GM18507 (cell line): ENCODE measurements at regions not wholly inside any gene's neighbourhood (a gene's known extent, or its start where the extent isn't known, plus 50 kb on each side); places are given as distances from the start of the nearest gene placed in this dataset.
A peak's percentile ranks its signal among the peaks of the same experiment; 100 is the strongest.

Source experiments
- DNase-seq: peaks from one replicate; pipeline ENCODE4 v3.0.0; 2011; ENCODE audit warnings: low read depth; ENCODE audit not compliant: insufficient read length; ENCODE audit errors: extremely low spot score
- FAIRE-seq: peaks from 2 replicates; lab custom pipeline; 2011; peaks lifted over from hg19 to GRCh38; lab: Jason Lieb, UNC

- FAIRE-seq = no peak
Observed at GRCh38 chr1:29454616-29455380, 218.5 kb downstream of the PTPRU start.

GRCh38 chr1:29453502-29454240 is 217.3 kb downstream of the PTPRU start:
- peak; percentile 20 for DNase-seq
- peak; percentile 55 for FAIRE-seq

More at GRCh38 chr1:29454616-29455380, 218.5 kb downstream of the PTPRU start:
- no peak for DNase-seq

DNA sequence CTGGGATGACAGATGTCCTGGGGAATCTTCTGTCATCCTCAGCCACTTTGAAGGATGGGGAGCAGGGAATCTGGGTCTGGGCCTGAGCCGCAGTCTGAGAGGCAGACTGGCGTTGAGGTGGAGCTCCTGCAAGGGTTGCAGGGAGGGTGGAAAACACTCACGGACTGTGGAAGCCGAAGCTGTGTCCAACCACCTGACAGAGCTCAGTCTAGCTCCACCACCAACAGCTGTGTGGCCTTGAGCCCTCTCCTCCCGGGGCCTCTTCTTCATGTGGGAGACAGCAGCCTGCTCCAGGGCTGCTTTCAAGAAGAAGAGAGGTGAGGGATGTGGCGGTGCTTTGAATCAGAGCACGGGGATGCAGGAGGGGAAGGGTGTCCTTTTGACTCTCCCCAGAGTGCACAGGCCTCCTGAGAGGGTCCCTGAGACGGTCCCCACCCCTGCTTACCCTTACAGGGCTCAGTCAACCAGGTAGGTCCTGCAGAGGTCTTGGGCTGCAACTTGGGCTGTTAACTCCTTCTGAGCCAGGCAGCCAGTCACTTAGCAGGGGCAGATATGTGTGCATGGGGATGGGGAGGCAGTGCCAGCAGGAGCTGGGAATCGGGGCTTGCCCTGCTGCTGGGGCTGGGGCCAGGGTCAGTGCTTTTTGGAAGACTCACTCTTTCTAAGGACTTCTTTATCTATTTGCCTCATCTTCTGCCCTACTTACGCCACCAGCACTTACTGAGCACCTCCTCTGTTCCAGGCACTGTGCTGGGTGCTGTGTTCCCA is 216.3 kb downstream of the PTPRU start:
- FAIRE-seq (no peak), DNase-seq (no peak)

DNA sequence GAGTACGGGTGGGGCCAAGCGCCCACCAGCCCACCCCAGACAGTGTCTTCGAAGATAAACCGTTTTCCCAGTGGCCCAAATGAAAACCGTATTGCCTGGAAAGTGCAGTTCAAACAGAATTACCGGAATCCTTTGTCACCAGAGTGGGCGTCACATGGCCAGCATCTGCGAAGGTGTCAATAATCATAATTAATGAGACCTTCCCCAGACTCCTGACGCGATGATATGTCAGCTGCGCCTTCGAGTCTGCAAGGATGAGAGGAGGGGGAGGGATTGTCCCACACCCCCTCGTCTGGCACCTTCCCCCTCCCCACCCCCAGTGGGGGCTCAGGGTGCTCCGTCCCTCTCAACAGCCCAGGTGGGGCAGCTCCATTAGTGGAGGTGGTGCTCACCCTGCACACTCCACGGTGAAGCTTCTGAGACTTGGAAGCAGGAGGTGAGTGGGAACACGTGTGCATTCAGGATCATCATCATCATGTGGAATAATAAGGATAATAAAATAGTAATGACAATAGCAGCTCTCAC is 215.1 kb downstream of the PTPRU start:
- FAIRE-seq (no peak), DNase-seq (no peak)

GRCh38 chr1:29450591-29450990 is 214.3 kb downstream of the PTPRU start:
- no peak for FAIRE-seq

DNA sequence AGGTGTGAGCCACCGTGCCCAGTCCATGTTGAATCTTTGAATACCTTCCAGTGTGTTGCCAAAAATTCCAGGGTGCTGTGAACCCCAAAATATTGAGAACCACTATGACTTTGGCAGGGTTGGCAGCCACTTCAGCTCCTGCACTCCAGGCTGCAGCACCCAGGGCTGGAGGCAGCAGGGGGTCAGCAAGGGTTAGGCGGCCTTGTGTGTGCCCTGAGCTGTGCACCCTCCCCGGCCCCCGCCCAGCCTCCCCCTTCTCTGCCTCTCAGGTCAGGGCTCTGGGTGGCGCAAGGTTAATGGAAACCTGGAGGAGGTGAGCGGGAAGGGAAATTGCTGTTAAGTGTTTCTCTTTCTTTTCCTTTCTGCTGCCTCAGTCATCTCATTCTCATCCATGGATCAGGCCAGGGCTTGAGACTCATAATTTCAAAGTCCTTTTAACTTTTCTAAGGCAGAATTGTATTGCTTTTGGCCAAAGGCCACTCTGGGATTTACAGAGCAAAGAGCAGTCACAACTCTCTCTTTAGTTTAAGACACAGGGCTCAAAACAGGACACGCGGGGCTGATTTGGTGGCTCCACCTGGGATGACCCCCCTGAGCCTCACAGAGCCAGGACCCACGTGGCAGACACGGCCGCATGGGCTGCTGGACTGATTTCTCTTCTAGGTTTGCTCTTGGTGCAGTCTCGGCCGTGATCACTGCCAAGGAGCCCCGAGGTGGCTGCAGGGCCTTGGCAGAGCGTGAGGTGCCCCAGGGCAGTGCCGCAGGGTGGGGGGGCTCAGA is 212.3 kb downstream of the PTPRU start:
- DNase-seq (no peak), FAIRE-seq (no peak)

More at GRCh38 chr1:29450591-29450990, 214.3 kb downstream of the PTPRU start:
- no peak for DNase-seq

GRCh38 chr1:29447368-29447767 is 211.0 kb downstream of the PTPRU start:
- FAIRE-seq (no peak), DNase-seq (no peak)

DNA sequence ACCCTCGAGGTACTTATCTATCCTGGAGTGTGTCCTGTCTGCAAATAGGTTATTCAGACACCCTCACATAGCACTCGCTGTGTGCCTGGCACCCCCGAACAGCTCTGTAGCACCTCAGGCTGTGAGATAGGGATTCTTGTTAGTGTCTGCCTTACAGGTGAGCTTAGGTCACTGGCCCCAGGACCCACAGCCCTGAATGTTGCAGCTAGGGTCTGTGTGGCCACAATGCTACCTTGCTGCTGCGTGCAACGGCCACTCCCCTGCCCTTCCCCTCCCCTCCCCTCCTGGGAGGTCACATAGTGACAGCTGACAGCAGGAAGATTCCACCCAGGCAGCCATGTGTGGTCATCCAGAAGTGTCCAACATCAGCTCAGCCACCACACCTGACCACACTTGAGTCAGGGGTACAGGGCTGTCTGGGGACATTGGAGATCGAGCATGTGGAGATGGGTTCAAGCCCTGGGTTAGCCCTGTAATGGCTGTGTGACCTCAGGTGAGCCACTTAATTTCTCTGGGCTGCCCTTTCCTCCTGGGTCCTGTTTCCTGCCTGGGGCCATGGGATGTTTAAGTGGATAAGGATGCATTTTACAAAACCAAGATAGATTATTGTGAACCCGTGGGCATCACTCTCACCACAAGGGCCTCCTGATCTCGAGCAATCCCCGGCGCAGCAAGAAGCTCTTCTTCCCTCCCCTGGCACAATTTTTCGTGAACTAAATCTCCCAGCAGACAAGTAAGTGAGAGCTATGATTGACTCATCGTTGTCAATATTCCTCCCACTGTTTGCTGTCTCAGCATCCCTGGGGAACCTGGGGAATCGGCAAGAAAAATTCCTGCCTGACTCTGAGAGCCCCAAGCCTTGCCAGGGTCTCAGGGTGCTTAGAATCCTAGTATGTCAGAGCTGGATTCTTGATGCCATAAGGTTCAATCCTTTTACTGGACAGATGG is 208.7 kb downstream of the PTPRU start:
- FAIRE-seq (no peak), DNase-seq (no peak)

DNA sequence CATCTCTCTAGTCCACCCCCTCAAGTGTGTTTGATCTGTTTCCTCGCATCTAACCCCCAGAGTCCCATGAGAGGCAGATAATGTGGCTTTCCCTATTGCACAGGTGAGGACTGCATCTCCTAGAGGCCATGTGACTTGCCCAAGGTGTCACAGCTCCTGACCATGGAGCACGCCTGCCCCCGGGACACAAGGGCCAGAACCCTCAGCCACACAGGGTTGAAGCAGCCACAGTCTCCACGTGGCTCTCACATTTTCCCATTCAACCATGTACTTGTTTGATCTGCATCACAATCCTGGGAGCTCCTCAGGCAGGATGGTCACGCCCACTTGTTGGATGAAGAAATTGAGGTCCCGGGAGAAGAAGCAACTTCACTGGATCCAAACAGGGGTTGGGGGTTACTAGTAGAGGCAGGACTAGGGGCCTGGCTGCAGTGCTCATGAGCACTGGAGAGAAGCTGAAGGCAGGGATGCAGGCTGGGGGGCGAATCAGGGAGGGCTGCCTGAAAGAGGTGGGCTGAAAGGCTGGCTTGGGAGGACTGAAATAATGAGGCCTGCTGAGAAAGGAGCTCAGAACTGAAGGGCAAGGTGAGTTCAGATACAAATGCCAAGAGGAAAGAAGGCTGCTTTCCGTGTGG is 207.9 kb downstream of the PTPRU start:
- no peak for DNase-seq
- no peak for FAIRE-seq

- no peak for DNase-seq
- no peak for FAIRE-seq
Observed at GRCh38 chr1:29441916-29442668, 205.8 kb downstream of the PTPRU start.

DNA sequence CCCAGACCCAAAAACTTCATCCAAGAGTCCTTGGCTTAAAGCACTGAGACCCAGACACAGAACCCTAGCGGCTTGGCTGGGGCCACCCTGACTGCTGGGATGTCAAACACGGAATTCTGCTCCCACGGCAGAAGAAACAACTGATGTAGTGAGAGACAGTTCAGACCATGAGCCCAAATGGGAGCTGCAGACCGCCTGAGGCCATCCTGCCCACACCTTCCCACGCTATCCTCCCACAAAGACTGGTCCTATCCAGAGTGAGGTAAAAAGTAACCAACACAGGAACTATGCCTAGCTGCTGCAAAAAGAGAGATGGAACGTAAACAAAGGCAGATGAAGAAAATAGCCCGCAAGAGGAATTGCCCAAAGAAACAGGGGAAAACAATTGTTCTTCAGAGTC is 203.3 kb downstream of the PTPRU start:
- no peak for DNase-seq
- no peak for FAIRE-seq

DNA sequence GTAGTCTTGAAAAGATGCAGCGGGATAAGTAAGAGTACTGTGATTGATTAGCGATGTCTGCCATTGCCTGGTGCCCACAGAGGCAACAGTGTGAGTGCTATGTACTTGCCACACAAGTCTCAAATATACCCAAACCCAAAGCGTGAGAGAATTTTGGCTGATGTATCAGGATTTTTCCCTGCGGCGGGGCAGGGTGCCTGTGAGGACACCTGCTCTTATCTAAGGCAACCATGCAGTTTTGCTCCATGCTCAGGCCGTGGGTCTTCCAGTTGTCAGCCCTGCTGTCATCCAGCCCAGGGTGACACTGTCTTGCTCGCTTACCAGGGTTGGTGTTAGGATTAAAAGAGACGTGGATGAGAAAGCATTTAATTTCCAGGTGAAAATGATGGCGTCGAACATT is 202.7 kb downstream of the PTPRU start:
- FAIRE-seq (no peak), DNase-seq (no peak)

- no peak for FAIRE-seq
- DNase-seq = no peak
Observed at GRCh38 chr1:29437946-29438345, 201.6 kb downstream of the PTPRU start.

DNA sequence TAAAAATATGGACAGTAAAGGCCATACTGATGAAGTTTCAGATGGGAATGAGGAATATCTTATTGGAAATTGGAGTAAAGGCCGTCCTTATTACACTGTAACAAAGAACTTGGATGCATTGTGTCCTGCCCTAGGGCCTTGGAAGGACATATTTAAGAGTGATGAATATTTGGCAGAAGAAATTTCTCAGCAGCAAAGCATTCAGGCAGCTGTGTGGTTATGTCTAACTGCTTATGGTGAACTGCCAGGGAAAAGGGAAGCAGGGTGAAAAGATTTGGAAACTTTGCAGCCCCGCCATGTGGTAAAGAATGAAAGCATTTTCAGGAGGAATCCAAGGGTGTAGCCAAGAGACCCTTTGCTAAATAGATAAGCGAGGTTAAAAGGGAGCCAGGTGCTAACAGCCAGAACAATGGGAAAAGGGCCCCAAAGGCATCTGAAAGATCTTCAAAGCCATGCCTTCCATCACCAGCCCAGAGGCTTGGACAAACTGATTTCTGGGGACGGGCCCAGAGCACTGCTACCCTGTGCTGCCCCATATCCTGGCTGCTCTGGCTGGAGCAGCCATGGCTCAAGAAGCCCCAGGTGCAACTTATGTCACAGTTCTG is 200.0 kb downstream of the PTPRU start:
- DNase-seq (no peak), FAIRE-seq (no peak)

- DNase-seq (no peak), FAIRE-seq (no peak)
Observed at GRCh38 chr1:29433830-29434229, 197.5 kb downstream of the PTPRU start.

DNA sequence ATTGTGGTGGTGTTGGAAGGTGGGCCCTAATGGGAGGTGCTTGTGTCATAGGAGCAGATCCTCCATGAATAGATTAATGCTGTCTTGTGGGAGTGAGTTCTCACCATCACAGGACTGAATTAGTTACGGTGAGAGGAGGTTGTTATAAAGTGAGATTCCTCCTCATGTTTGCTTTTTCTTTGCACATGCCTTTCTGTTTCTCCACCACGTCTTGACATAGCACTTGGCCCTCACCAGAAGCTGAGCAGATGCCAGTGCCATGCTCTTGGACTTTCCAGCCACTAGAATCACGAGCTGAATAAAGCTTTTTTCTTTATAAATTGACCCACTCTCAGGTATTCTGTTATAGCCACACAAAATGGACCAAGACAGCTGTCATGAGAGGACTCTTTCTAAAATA is 194.8 kb downstream of the PTPRU start:
- no peak for FAIRE-seq
- DNase-seq = no peak

DNA sequence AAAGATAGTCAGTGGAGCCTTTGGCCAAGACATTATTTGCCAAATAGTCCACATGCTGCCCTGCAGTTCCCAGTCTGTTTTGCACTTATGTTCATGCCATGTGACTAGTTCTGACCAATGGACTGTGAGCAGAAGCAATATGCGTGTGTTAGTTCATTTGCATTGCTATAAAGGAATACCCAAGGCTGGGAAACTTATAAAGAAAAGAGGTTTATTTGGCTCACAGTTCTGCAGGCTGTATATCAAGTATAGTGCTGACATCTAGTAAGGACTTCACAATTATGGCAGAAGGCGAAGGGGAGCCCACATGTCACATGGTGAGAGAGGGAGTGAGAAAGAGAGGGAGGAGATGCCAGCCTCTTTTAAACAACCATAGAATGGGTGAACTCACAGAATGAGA is 193.3 kb downstream of the PTPRU start:
- DNase-seq = no peak
- no peak for FAIRE-seq
